Fibroblast of lung (primary cell): ENCODE measurements at regions not wholly inside any gene's neighbourhood (a gene's known extent, or its start where the extent isn't known, plus 50 kb on each side); places are given as distances from the start of the nearest gene placed in this dataset.

Experiments used
- EZH2 ChIP-seq: IDR thresholded peaks from 2 replicates; pipeline ENCODE4 v1.5.1; 2012; ENCODE audit warnings: low read length, control low read depth, mild to moderate bottlenecking; ENCODE audit errors: missing control alignments
- TF ChIP-seq, protein P1 (sequence below), 2 donors: IDR thresholded peaks in 1 of 2; conservative IDR thresholded peaks in 1 of 2; 1 replicate in 1 of 2; 2 replicates in 1 of 2; pipeline ENCODE4 v1.5.1; 2011 to 2012; ENCODE audit warnings: low read length in 2 of 2, control low read depth in 1 of 2, inconsistent platforms in 1 of 2, low read depth in 1 of 2, mild to moderate bottlenecking in 1 of 2

DNA sequence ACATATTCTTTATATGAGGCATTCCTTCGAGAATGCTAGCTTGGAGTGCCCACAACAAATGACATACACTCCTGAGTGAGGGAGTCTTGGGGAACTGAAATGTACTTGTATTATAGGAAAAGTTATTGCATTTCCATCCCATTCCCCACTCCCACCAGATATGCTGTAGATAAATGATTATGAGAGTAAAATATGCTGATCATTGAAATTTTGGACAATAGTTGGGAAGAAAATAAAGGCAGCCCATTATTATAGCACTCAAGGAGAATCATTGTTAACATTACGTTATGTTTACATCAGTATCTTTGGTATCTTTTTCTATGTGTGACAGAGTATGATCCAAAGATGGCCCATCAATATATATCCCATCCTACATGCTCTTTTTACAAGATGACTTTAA lies 194.4 kb downstream of the GATA3 start:
- TF ChIP-seq, protein P1, sequence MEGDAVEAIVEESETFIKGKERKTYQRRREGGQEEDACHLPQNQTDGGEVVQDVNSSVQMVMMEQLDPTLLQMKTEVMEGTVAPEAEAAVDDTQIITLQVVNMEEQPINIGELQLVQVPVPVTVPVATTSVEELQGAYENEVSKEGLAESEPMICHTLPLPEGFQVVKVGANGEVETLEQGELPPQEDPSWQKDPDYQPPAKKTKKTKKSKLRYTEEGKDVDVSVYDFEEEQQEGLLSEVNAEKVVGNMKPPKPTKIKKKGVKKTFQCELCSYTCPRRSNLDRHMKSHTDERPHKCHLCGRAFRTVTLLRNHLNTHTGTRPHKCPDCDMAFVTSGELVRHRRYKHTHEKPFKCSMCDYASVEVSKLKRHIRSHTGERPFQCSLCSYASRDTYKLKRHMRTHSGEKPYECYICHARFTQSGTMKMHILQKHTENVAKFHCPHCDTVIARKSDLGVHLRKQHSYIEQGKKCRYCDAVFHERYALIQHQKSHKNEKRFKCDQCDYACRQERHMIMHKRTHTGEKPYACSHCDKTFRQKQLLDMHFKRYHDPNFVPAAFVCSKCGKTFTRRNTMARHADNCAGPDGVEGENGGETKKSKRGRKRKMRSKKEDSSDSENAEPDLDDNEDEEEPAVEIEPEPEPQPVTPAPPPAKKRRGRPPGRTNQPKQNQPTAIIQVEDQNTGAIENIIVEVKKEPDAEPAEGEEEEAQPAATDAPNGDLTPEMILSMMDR (conservative IDR thresholded peaks at IDR 0.05 in 1 of 2, IDR thresholded peaks at IDR 0.05 in 1 of 2; ENCODE audit: low read depth in 1 of 2, low read length in 2 of 2), result no peak
- no peak for TF ChIP-seq EZH2
